ENCODE measurements at regions not wholly inside any gene's neighbourhood (a gene's known extent, or its start where the extent isn't known, plus 50 kb on each side); places are given as distances from the start of the nearest gene placed in this dataset.
"Not testable (repeated sequence)": the region's sequence is repeated elsewhere in the genome, so short reads cannot be mapped to it uniquely, and the experiment has no call there.

GRCh38 chr10:118873091-118873737, 118.4 kb upstream of the CACUL1 start:
- DNase-seq = peak; percentile 17

- DNase-seq = no peak
Observed at GRCh38 chr10:118873738-118874105, 119.0 kb upstream of the CACUL1 start.

GRCh38 chr10:118874171-118874570, 119.4 kb upstream of the CACUL1 start:
- no peak for DNase-seq

- DNase-seq = no peak
Observed at GRCh38 chr10:118875087-118875486, 120.3 kb upstream of the CACUL1 start.

GRCh38 chr10:118882741-118883140, 128.0 kb upstream of the CACUL1 start:
- no peak for DNase-seq

- no peak for DNase-seq
Observed at GRCh38 chr10:118892255-118892654, 137.3 kb upstream of the NANOS1 start.

GRCh38 chr10:118894891-118895290, 134.6 kb upstream of the NANOS1 start:
- DNase-seq = not testable (repeated sequence)

GRCh38 chr10:118900617-118901016, 128.9 kb upstream of the NANOS1 start:
- DNase-seq = no peak

- DNase-seq = no peak
Observed at GRCh38 chr10:118901380-118901779, 128.1 kb upstream of the NANOS1 start.

GRCh38 chr10:118901906-118902305, 127.6 kb upstream of the NANOS1 start:
- no peak for DNase-seq

- not testable (repeated sequence) for DNase-seq
Observed at GRCh38 chr10:118902656-118903055, 126.9 kb upstream of the NANOS1 start.

GRCh38 chr10:118903251-118903650, 126.3 kb upstream of the NANOS1 start:
- no peak for DNase-seq

GRCh38 chr10:118903691-118904090, 125.8 kb upstream of the NANOS1 start:
- DNase-seq = no peak

- DNase-seq = no peak
Observed at GRCh38 chr10:118904286-118904685, 125.2 kb upstream of the NANOS1 start.

- no peak for DNase-seq
Observed at GRCh38 chr10:118907051-118907450, 122.5 kb upstream of the NANOS1 start.

- DNase-seq = no peak
Observed at GRCh38 chr10:118908557-118909256, 120.8 kb upstream of the NANOS1 start.

- DNase-seq = no peak
Observed at GRCh38 chr10:118910702-118911101, 118.8 kb upstream of the NANOS1 start.

- no peak for DNase-seq
Observed at GRCh38 chr10:118911363-118911762, 118.2 kb upstream of the NANOS1 start.

- no peak for DNase-seq
Observed at GRCh38 chr10:118912961-118913600, 116.4 kb upstream of the NANOS1 start.

- DNase-seq = no peak
Observed at GRCh38 chr10:118913825-118914224, 115.7 kb upstream of the NANOS1 start.

GRCh38 chr10:118914629-118915028, 114.9 kb upstream of the NANOS1 start:
- no peak for DNase-seq

GRCh38 chr10:118915161-118915560, 114.4 kb upstream of the NANOS1 start:
- no peak for DNase-seq

GRCh38 chr10:118916777-118917176, 112.7 kb upstream of the NANOS1 start:
- DNase-seq = no peak

- DNase-seq = no peak
Observed at GRCh38 chr10:118917701-118918100, 111.8 kb upstream of the NANOS1 start.
